Activated CD8-positive, alpha-beta memory T cell treated with anti-CD3 and anti-CD28 coated beads, Interleukin-2, amount 10 ng/mL, durations not matched to agents 7 days and 5 days (primary cell): ENCODE measurements at regions not wholly inside any gene's neighbourhood (a gene's known extent, or its start where the extent isn't known, plus 50 kb on each side); places are given as distances from the start of the nearest gene placed in this dataset.

ENCODE experiments used
- ATAC-seq: fragments of 150-1000 bp; cut with Tn5 transposase; one replicate; pipeline ENCODE4 v1.10.0; 2021; ENCODE audit warnings: moderate library complexity
- CTCF ChIA-PET: fragments of 350-600 bp; sonication (Branson Sonifier 250); formaldehyde crosslinking; loops from one replicate; lab custom pipeline; 2021; ENCODE audit warnings: antibody characterized with exemption; lab: Charles Lee
- DNase-seq: peaks from one replicate; pipeline ENCODE4 v3.0.0-alpha.2; 2020
- H3K27ac Mint-ChIP-seq: one replicate; pipeline ENCODE4 v1.8.0; 2021; ENCODE audit warnings: mild to moderate bottlenecking, mixed read lengths
- H3K27me3 Mint-ChIP-seq: one replicate; pipeline ENCODE4 v1.8.0; 2021; ENCODE audit warnings: mixed read lengths
- H3K36me3 Mint-ChIP-seq: one replicate; pipeline ENCODE4 v1.8.0; 2021; ENCODE audit warnings: mild to moderate bottlenecking, mixed read lengths
- H3K4me1 Mint-ChIP-seq: one replicate; pipeline ENCODE4 v1.8.0; 2021; ENCODE audit warnings: mixed read lengths
- H3K4me3 Mint-ChIP-seq: one replicate; pipeline ENCODE4 v1.8.0; 2021; ENCODE audit warnings: mild to moderate bottlenecking, moderate library complexity, mixed read lengths
- H3K9me3 Mint-ChIP-seq: one replicate; pipeline ENCODE4 v1.8.0; 2022; ENCODE audit warnings: low read depth, mixed read lengths

- DNase-seq (no peak), ATAC-seq (no peak)
- H3K4me3 Mint-ChIP-seq = no peak overlapping the region
- H3K36me3 Mint-ChIP-seq = no peaks in the 10 kb centered on the region
- CTCF ChIA-PET = no interaction called here
- no peaks in the 10 kb centered on the region for H3K27me3 Mint-ChIP-seq
- no peaks in the 10 kb centered on the region for H3K4me1 Mint-ChIP-seq
- H3K27ac Mint-ChIP-seq = no peak overlapping the region
- no peaks in the 10 kb centered on the region for H3K9me3 Mint-ChIP-seq
Observed at GRCh38 chr14:48504921-48505320, 829.5 kb upstream of the MDGA2 start.

- no peaks in the 10 kb centered on the region for H3K4me1 Mint-ChIP-seq
- CTCF ChIA-PET = no interaction called here
- DNase-seq = no peak
- H3K4me3 Mint-ChIP-seq = no peak overlapping the region
- peaks cover 7% of the 10 kb centered on the region for H3K9me3 Mint-ChIP-seq
- H3K27ac Mint-ChIP-seq = no peak overlapping the region
- ATAC-seq = no peak
- no peaks in the 10 kb centered on the region for H3K27me3 Mint-ChIP-seq
- no peaks in the 10 kb centered on the region for H3K36me3 Mint-ChIP-seq
Observed at GRCh38 chr14:48490756-48491155, 815.4 kb upstream of the MDGA2 start.

- DNase-seq (no peak), ATAC-seq (no peak)
- Mint-ChIP-seq H3K9me3 (peaks cover 12% of the 10 kb centered on the region), H3K4me3 (no peak overlapping the region), H3K36me3 (no peaks in the 10 kb centered on the region), H3K27ac (no peak overlapping the region), H3K27me3 (no peaks in the 10 kb centered on the region), H3K4me1 (no peaks in the 10 kb centered on the region)
- CTCF ChIA-PET = no interaction called here
Observed at GRCh38 chr14:48473944-48474343, 798.5 kb upstream of the MDGA2 start.

GRCh38 chr14:48456051-48456450 lies 780.6 kb upstream of the MDGA2 start:
- H3K9me3 Mint-ChIP-seq = no peaks in the 10 kb centered on the region
- H3K27me3 Mint-ChIP-seq = no peaks in the 10 kb centered on the region
- no peak overlapping the region for H3K27ac Mint-ChIP-seq
- no peaks in the 10 kb centered on the region for H3K36me3 Mint-ChIP-seq
- ATAC-seq (no peak), DNase-seq (no peak)
- no peaks in the 10 kb centered on the region for H3K4me1 Mint-ChIP-seq
- CTCF ChIA-PET = no interaction called here
- H3K4me3 Mint-ChIP-seq = no peak overlapping the region

- H3K27ac Mint-ChIP-seq = no peak overlapping the region
- H3K4me1 Mint-ChIP-seq = no peaks in the 10 kb centered on the region
- no peaks in the 10 kb centered on the region for H3K36me3 Mint-ChIP-seq
- no peaks in the 10 kb centered on the region for H3K27me3 Mint-ChIP-seq
- no peak overlapping the region for H3K4me3 Mint-ChIP-seq
- ATAC-seq (no peak), DNase-seq (no peak)
- no peaks in the 10 kb centered on the region for H3K9me3 Mint-ChIP-seq
- CTCF ChIA-PET = no interaction called here
Observed at GRCh38 chr14:48454887-48455286, 779.5 kb upstream of the MDGA2 start.

GRCh38 chr14:48452437-48452995 lies 777.1 kb upstream of the MDGA2 start:
- no peak for ATAC-seq
- H3K27ac Mint-ChIP-seq = no peak overlapping the region
- peaks cover 4% of the 10 kb centered on the region for H3K9me3 Mint-ChIP-seq
- no peaks in the 10 kb centered on the region for H3K27me3 Mint-ChIP-seq
- H3K4me1 Mint-ChIP-seq = no peaks in the 10 kb centered on the region
- CTCF ChIA-PET = no interaction called here
- H3K36me3 Mint-ChIP-seq = no peaks in the 10 kb centered on the region
- H3K4me3 Mint-ChIP-seq = no peak overlapping the region
- no peak for DNase-seq

- no peak overlapping the region for H3K4me3 Mint-ChIP-seq
Observed at GRCh38 chr14:48435221-48435620, 759.8 kb upstream of the MDGA2 start.

GRCh38 chr14:48430805-48431204 lies 755.4 kb upstream of the MDGA2 start:
- CTCF ChIA-PET = no interaction called here
- DNase-seq (no peak), ATAC-seq (no peak)
- Mint-ChIP-seq H3K27ac (no peak overlapping the region), H3K27me3 (no peaks in the 10 kb centered on the region), H3K4me3 (no peak overlapping the region), H3K36me3 (no peaks in the 10 kb centered on the region), H3K4me1 (no peaks in the 10 kb centered on the region), H3K9me3 (peaks cover 5% of the 10 kb centered on the region)

More at GRCh38 chr14:48435221-48435620, 759.8 kb upstream of the MDGA2 start:
- H3K9me3 Mint-ChIP-seq = peaks cover 10% of the 10 kb centered on the region
- no peak for ATAC-seq
- CTCF ChIA-PET = no interaction called here
- no peaks in the 10 kb centered on the region for H3K36me3 Mint-ChIP-seq
- H3K4me1 Mint-ChIP-seq = no peaks in the 10 kb centered on the region
- DNase-seq = no peak
- H3K27me3 Mint-ChIP-seq = no peaks in the 10 kb centered on the region
- no peak overlapping the region for H3K27ac Mint-ChIP-seq

- Mint-ChIP-seq H3K27ac (no peak overlapping the region), H3K36me3 (no peaks in the 10 kb centered on the region), H3K4me1 (no peaks in the 10 kb centered on the region), H3K4me3 (no peak overlapping the region), H3K9me3 (no peaks in the 10 kb centered on the region), H3K27me3 (no peaks in the 10 kb centered on the region)
- DNase-seq (no peak), ATAC-seq (no peak)
- CTCF ChIA-PET = no interaction called here
Observed at GRCh38 chr14:48429512-48429911, 754.1 kb upstream of the MDGA2 start.

GRCh38 chr14:48417715-48418500 lies 742.5 kb upstream of the MDGA2 start:
- Mint-ChIP-seq H3K4me1 (no peaks in the 10 kb centered on the region), H3K9me3 (peaks cover 9% of the 10 kb centered on the region), H3K36me3 (no peaks in the 10 kb centered on the region), H3K4me3 (no peak overlapping the region), H3K27me3 (no peaks in the 10 kb centered on the region), H3K27ac (no peak overlapping the region)
- CTCF ChIA-PET = no interaction called here
- ATAC-seq (no peak), DNase-seq (no peak)

GRCh38 chr14:48401321-48401720 lies 725.9 kb upstream of the MDGA2 start:
- no peaks in the 10 kb centered on the region for H3K4me1 Mint-ChIP-seq
- DNase-seq (no peak), ATAC-seq (no peak)
- H3K27me3 Mint-ChIP-seq = no peaks in the 10 kb centered on the region
- no peak overlapping the region for H3K27ac Mint-ChIP-seq
- no peaks in the 10 kb centered on the region for H3K36me3 Mint-ChIP-seq
- no peak overlapping the region for H3K4me3 Mint-ChIP-seq
- peaks cover 2% of the 10 kb centered on the region for H3K9me3 Mint-ChIP-seq
- CTCF ChIA-PET = no interaction called here

- no peaks in the 10 kb centered on the region for H3K36me3 Mint-ChIP-seq
- CTCF ChIA-PET = no interaction called here
- H3K9me3 Mint-ChIP-seq = no peaks in the 10 kb centered on the region
- DNase-seq = no peak
- no peak for ATAC-seq
- H3K4me3 Mint-ChIP-seq = no peak overlapping the region
- no peaks in the 10 kb centered on the region for H3K4me1 Mint-ChIP-seq
- no peak overlapping the region for H3K27ac Mint-ChIP-seq
- no peaks in the 10 kb centered on the region for H3K27me3 Mint-ChIP-seq
Observed at GRCh38 chr14:48398675-48399282, 723.4 kb upstream of the MDGA2 start.

- DNase-seq (no peak), ATAC-seq (no peak)
- CTCF ChIA-PET = no interaction called here
- no peaks in the 10 kb centered on the region for H3K9me3 Mint-ChIP-seq
- no peaks in the 10 kb centered on the region for H3K36me3 Mint-ChIP-seq
- H3K4me1 Mint-ChIP-seq = no peaks in the 10 kb centered on the region
- no peaks in the 10 kb centered on the region for H3K27me3 Mint-ChIP-seq
- H3K27ac Mint-ChIP-seq = no peak overlapping the region
- no peak overlapping the region for H3K4me3 Mint-ChIP-seq
Observed at GRCh38 chr14:48391661-48392060, 716.3 kb upstream of the MDGA2 start.

- DNase-seq (no peak), ATAC-seq (no peak)
- Mint-ChIP-seq H3K36me3 (no peaks in the 10 kb centered on the region), H3K27me3 (no peaks in the 10 kb centered on the region), H3K27ac (no peak overlapping the region), H3K4me1 (no peaks in the 10 kb centered on the region), H3K9me3 (no peaks in the 10 kb centered on the region), H3K4me3 (no peak overlapping the region)
- CTCF ChIA-PET = no interaction called here
Observed at GRCh38 chr14:48390346-48390745, 714.9 kb upstream of the MDGA2 start.
